ENCODE measurements at regions not wholly inside any gene's neighbourhood (a gene's known extent, or its start where the extent isn't known, plus 50 kb on each side); places are given as distances from the start of the nearest gene placed in this dataset.

GRCh38 chr4:187478292-187479140 is 517.1 kb upstream of the ZFP42 start:
- Histone ChIP-seq H2AFZ (ENCODE audit: low read depth, low read length, severe bottlenecking) (no peak overlapping the region), H3K9me3 (ENCODE audit: insufficient read depth, low read length) (no peaks in the 10 kb centered on the region), H4K20me1 (ENCODE audit: low read depth, low read length) (no peaks in the 10 kb centered on the region), H3K4me2 (ENCODE audit: low read depth, low read length, poor library complexity, severe bottlenecking) (no peak overlapping the region), H3K36me3 (ENCODE audit: low read length) (no peaks in the 10 kb centered on the region), H3K4me3 (ENCODE audit: insufficient read depth, low read length, poor library complexity, severe bottlenecking) (no peak overlapping the region), H3K9ac (ENCODE audit: low read length) (no peak overlapping the region), H3K9me2 (replicated peaks; ENCODE audit: insufficient read depth, low read length) (no peaks in the 10 kb centered on the region), H3K27me3 (ENCODE audit: low read length) (no peaks in the 10 kb centered on the region), H3K27ac (ENCODE audit: low read depth, low read length) (no peak overlapping the region), H3F3A (ENCODE audit: insufficient read depth) (no peaks in the 10 kb centered on the region), H3K79me2 (ENCODE audit: insufficient read depth, low read length) (no peaks in the 10 kb centered on the region)
- TF ChIP-seq CTCF (IDR thresholded peaks at IDR 0.05; ENCODE audit: insufficient read depth, low read length, poor library complexity, severe bottlenecking) (no peak), EZH2phosphoT487 (conservative IDR thresholded peaks at IDR 0.05; ENCODE audit: low read length) (no peak)

- Histone ChIP-seq H4K20me1 (ENCODE audit: low read depth, low read length) (no peaks in the 10 kb centered on the region), H3K27ac (ENCODE audit: low read depth, low read length) (no peak overlapping the region), H2AFZ (ENCODE audit: low read depth, low read length, severe bottlenecking) (no peak overlapping the region), H3K9ac (ENCODE audit: low read length) (no peak overlapping the region), H3F3A (ENCODE audit: insufficient read depth) (no peaks in the 10 kb centered on the region), H3K36me3 (ENCODE audit: low read length) (no peaks in the 10 kb centered on the region), H3K9me2 (replicated peaks; ENCODE audit: insufficient read depth, low read length) (no peaks in the 10 kb centered on the region), H3K79me2 (ENCODE audit: insufficient read depth, low read length) (no peaks in the 10 kb centered on the region), H3K4me3 (ENCODE audit: insufficient read depth, low read length, poor library complexity, severe bottlenecking) (no peak overlapping the region), H3K4me2 (ENCODE audit: low read depth, low read length, poor library complexity, severe bottlenecking) (no peak overlapping the region), H3K27me3 (ENCODE audit: low read length) (no peaks in the 10 kb centered on the region), H3K9me3 (ENCODE audit: insufficient read depth, low read length) (no peaks in the 10 kb centered on the region)
- no peak for TF ChIP-seq CTCF (IDR thresholded peaks at IDR 0.05; ENCODE audit: insufficient read depth, low read length, poor library complexity, severe bottlenecking)
Observed at GRCh38 chr4:187479511-187479910, 516.1 kb upstream of the ZFP42 start.

- Histone ChIP-seq H3K27ac (ENCODE audit: low read depth, low read length) (no peak overlapping the region), H2AFZ (ENCODE audit: low read depth, low read length, severe bottlenecking) (no peak overlapping the region), H3K4me2 (ENCODE audit: low read depth, low read length, poor library complexity, severe bottlenecking) (no peak overlapping the region), H3K9me2 (replicated peaks; ENCODE audit: insufficient read depth, low read length) (no peaks in the 10 kb centered on the region), H3F3A (ENCODE audit: insufficient read depth) (no peaks in the 10 kb centered on the region), H3K79me2 (ENCODE audit: insufficient read depth, low read length) (no peaks in the 10 kb centered on the region), H3K9ac (ENCODE audit: low read length) (no peak overlapping the region), H4K20me1 (ENCODE audit: low read depth, low read length) (no peaks in the 10 kb centered on the region), H3K9me3 (ENCODE audit: insufficient read depth, low read length) (no peaks in the 10 kb centered on the region), H3K27me3 (ENCODE audit: low read length) (no peaks in the 10 kb centered on the region), H3K4me3 (ENCODE audit: insufficient read depth, low read length, poor library complexity, severe bottlenecking) (no peak overlapping the region), H3K36me3 (ENCODE audit: low read length) (no peaks in the 10 kb centered on the region)
- no peak for TF ChIP-seq CTCF (IDR thresholded peaks at IDR 0.05; ENCODE audit: insufficient read depth, low read length, poor library complexity, severe bottlenecking)
- no peak for TF ChIP-seq EZH2phosphoT487 (conservative IDR thresholded peaks at IDR 0.05; ENCODE audit: low read length)
Observed at GRCh38 chr4:187480146-187481145, 515.1 kb upstream of the ZFP42 start.

Data from SU-DHL-6 (cell line).